ENCODE measurements at regions not wholly inside any gene's neighbourhood (a gene's known extent, or its start where the extent isn't known, plus 50 kb on each side); places are given as distances from the start of the nearest gene placed in this dataset.

- TF ChIP-seq FOXM1 (IDR thresholded peaks at IDR 0.05; ENCODE audit: borderline replicate concordance) (no peak), LEF1 (IDR thresholded peaks at IDR 0.05; ENCODE audit: borderline replicate concordance) (no peak), FOXK2 (IDR thresholded peaks at IDR 0.05) (no peak), BHLHE40 (IDR thresholded peaks at IDR 0.05; ENCODE audit: borderline replicate concordance) (no peak), L3MBTL2 (conservative IDR thresholded peaks at IDR 0.05) (no peak), SUZ12 (IDR thresholded peaks at IDR 0.05) (no peak), ZNF384 (IDR thresholded peaks at IDR 0.05) (no peak), SP1 (IDR thresholded peaks at IDR 0.05) (no peak), HDGF (IDR thresholded peaks at IDR 0.05; ENCODE audit: borderline replicate concordance) (no peak), FOXA1 (IDR thresholded peaks at IDR 0.05) (no peak), PKNOX1 (IDR thresholded peaks at IDR 0.05) (no peak), ELF4 (IDR thresholded peaks at IDR 0.05) (no peak), ARNT (IDR thresholded peaks at IDR 0.05) (no peak)
These were observed 120.6 kb downstream of the SEM1 start for GRCh38 chr7:96589038-96589437.

All from HEK293T (cell line).